Ramos (cell line): ENCODE measurements at regions not wholly inside any gene's neighbourhood (a gene's known extent, or its start where the extent isn't known, plus 50 kb on each side); places are given as distances from the start of the nearest gene placed in this dataset.

Experiments
- in situ Hi-C: fragments of 300-500 bp; cut with MboI; formaldehyde crosslinking; loops from one replicate; pipeline ENCODE4 v1.14.3; 2022; ENCODE audit warnings: low sequenced_read_pairs; ENCODE audit not compliant: unreplicated experiment

- in situ Hi-C loops: no loop called here
These were observed 891.7 kb downstream of the C6orf118 start for GRCh38 chr6:164417537-164418261.

- in situ Hi-C loops: no loop called here
These were observed 893.4 kb downstream of the C6orf118 start for GRCh38 chr6:164415832-164416563.

- in situ Hi-C loops: no loop called here
These were observed 894.7 kb downstream of the C6orf118 start for GRCh38 chr6:164414695-164415094.

GRCh38 chr6:164412566-164412965 lies 896.8 kb downstream of the C6orf118 start:
- in situ Hi-C loops: no loop called here

- in situ Hi-C loops: no loop called here
These were observed 899.4 kb downstream of the C6orf118 start for GRCh38 chr6:164410017-164410416.

GRCh38 chr6:164409309-164410009 lies 899.9 kb downstream of the C6orf118 start:
- in situ Hi-C loops: no loop called here

- in situ Hi-C loops: no loop called here
These were observed 900.5 kb downstream of the C6orf118 start for GRCh38 chr6:164408868-164409267.

GRCh38 chr6:164404812-164405488 lies 904.5 kb downstream of the C6orf118 start:
- in situ Hi-C loops: no loop called here

GRCh38 chr6:164401871-164402270 lies 907.5 kb downstream of the C6orf118 start:
- in situ Hi-C loops: no loop called here

- in situ Hi-C loops: no loop called here
These were observed 910.8 kb downstream of the C6orf118 start for GRCh38 chr6:164398647-164399046.

- in situ Hi-C loops: no loop called here
These were observed 913.0 kb downstream of the C6orf118 start for GRCh38 chr6:164396071-164397047.

- in situ Hi-C loops: no loop called here
These were observed 929.6 kb downstream of the C6orf118 start for GRCh38 chr6:164379795-164380194.

GRCh38 chr6:164378330-164378729 lies 931.1 kb downstream of the C6orf118 start:
- in situ Hi-C loops: no loop called here

- in situ Hi-C loops: no loop called here
These were observed 932.0 kb downstream of the C6orf118 start for GRCh38 chr6:164377348-164377918.

- in situ Hi-C loops: no loop called here
These were observed 938.6 kb downstream of the C6orf118 start for GRCh38 chr6:164370773-164371172.

- in situ Hi-C loops: no loop called here
These were observed 944.9 kb downstream of the QKI start for GRCh38 chr6:164359441-164359840.

GRCh38 chr6:164359036-164359435 lies 944.5 kb downstream of the QKI start:
- in situ Hi-C loops: no loop called here

- in situ Hi-C loops: no loop called here
These were observed 942.3 kb downstream of the QKI start for GRCh38 chr6:164356814-164357213.

- in situ Hi-C loops: no loop called here
These were observed 932.9 kb downstream of the QKI start for GRCh38 chr6:164347455-164347854.
